Endothelial cell (in vitro differentiated cells): ENCODE measurements at regions not wholly inside any gene's neighbourhood (a gene's known extent, or its start where the extent isn't known, plus 50 kb on each side); places are given as distances from the start of the nearest gene placed in this dataset.

Experiments
- DNase-seq: peaks from one replicate; pipeline ENCODE4 v3.0.0; 2021; ENCODE audit warnings: low spot score
- H3K27ac Mint-ChIP-seq: one replicate; pipeline ENCODE4 v1.8.0; 2021; ENCODE audit warnings: mixed read lengths, inconsistent platforms; ENCODE audit not compliant: unreplicated experiment
- H3K27me3 Mint-ChIP-seq: one replicate; pipeline ENCODE4 v1.8.0; 2021; ENCODE audit warnings: mild to moderate bottlenecking, moderate library complexity, mixed read lengths, inconsistent platforms; ENCODE audit not compliant: unreplicated experiment
- H3K36me3 Mint-ChIP-seq: one replicate; pipeline ENCODE4 v1.8.0; 2021; ENCODE audit warnings: mild to moderate bottlenecking, low read depth, mixed read lengths, inconsistent platforms; ENCODE audit not compliant: unreplicated experiment
- H3K4me1 Mint-ChIP-seq: one replicate; pipeline ENCODE4 v1.8.0; 2021; ENCODE audit warnings: mild to moderate bottlenecking, mixed read lengths, inconsistent platforms; ENCODE audit not compliant: unreplicated experiment
- H3K4me3 Mint-ChIP-seq: one replicate; pipeline ENCODE4 v1.8.0; 2021; ENCODE audit warnings: mild to moderate bottlenecking, mixed read lengths, inconsistent platforms; ENCODE audit not compliant: unreplicated experiment
- H3K9me3 Mint-ChIP-seq: one replicate; pipeline ENCODE4 v1.8.0; 2021; ENCODE audit warnings: mixed read lengths, inconsistent platforms; ENCODE audit not compliant: unreplicated experiment
- CTCF ChIP-seq: fragments of 200-600 bp; sonication (generic); IDR thresholded peaks from one replicate; pipeline ENCODE4 v1.5.0; 2021; ENCODE audit warnings: antibody characterized with exemption; ENCODE audit not compliant: unreplicated experiment

- DNase-seq = no peak
- peaks cover 3% of the 10 kb centered on the region for H3K9me3 Mint-ChIP-seq
- H3K4me3 Mint-ChIP-seq = no peak overlapping the region
- no peaks in the 10 kb centered on the region for H3K27me3 Mint-ChIP-seq
- no peaks in the 10 kb centered on the region for H3K4me1 Mint-ChIP-seq
- H3K36me3 Mint-ChIP-seq = peaks cover 5% of the 10 kb centered on the region
- no peak overlapping the region for H3K27ac Mint-ChIP-seq
- TF ChIP-seq CTCF = no peak
Observed at GRCh38 chr1:163761898-163762297, 440.1 kb downstream of the NUF2 start.

DNA sequence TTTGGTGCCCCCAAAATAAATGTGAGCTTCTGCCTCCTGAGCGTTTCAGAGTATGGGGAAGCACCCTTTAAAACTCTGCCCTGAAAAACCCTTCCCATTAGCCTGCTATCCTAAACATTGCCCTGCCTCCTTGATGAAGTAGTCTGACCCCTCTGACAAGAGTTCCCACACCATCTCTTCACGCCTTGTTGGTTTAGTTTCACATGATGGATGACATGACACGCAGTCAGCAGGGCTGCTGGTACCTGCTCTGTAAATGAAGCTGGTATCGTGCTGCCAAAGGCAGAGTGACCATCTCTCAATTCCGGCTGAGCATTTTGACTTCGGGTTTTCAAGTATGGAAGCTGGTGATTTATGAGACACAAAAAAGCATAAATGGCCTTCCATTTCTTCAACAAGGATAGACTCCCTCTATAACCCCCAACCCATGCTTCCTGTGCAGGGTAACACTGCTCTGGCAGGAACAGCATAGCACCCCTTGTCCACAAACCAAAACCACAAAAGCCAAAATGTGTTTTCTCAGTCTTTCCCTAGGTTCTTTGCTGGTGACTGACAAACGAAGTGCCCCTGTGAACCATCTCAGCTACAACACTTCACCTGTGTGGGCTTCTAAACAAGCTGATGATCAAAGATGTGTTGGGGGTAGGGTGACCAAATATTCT, 444.6 kb downstream of the NUF2 start:
- no peak for TF ChIP-seq CTCF
- H3K4me3 Mint-ChIP-seq = no peak overlapping the region
- H3K9me3 Mint-ChIP-seq = no peaks in the 10 kb centered on the region
- no peak for DNase-seq
- H3K27me3 Mint-ChIP-seq = no peaks in the 10 kb centered on the region
- no peaks in the 10 kb centered on the region for H3K36me3 Mint-ChIP-seq
- H3K27ac Mint-ChIP-seq = no peak overlapping the region
- H3K4me1 Mint-ChIP-seq = no peaks in the 10 kb centered on the region

- Mint-ChIP-seq H3K4me3 (no peak overlapping the region), H3K4me1 (no peaks in the 10 kb centered on the region), H3K9me3 (no peaks in the 10 kb centered on the region), H3K27me3 (no peaks in the 10 kb centered on the region), H3K36me3 (no peaks in the 10 kb centered on the region), H3K27ac (no peak overlapping the region)
- no peak for DNase-seq
- no peak for TF ChIP-seq CTCF
Observed at GRCh38 chr1:163768576-163768975, 446.8 kb downstream of the NUF2 start.

DNA sequence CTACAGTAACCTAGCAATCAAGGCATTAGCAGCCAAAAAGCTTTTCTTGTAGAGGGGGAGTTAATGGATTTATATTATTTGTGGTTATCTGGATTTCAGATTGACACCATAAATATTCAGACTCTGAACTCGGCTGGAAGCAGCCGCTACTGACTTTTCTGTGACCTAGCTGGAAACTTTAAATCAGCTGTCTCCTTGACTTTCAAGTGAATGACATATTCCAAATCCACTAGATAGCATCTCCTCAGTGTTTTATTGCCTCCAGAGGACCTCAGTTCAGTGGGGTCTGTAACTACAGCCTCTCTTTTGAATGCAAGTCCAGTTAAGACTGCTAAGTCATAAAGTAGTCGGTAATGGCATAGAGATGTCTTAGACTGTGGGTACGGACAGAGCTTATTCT, 448.5 kb downstream of the NUF2 start:
- no peak overlapping the region for H3K4me3 Mint-ChIP-seq
- no peak overlapping the region for H3K27ac Mint-ChIP-seq
- no peak for DNase-seq
- H3K9me3 Mint-ChIP-seq = no peaks in the 10 kb centered on the region
- peaks cover 3% of the 10 kb centered on the region for H3K4me1 Mint-ChIP-seq
- H3K27me3 Mint-ChIP-seq = peaks cover 2% of the 10 kb centered on the region
- no peak for TF ChIP-seq CTCF
- H3K36me3 Mint-ChIP-seq = no peaks in the 10 kb centered on the region

DNA sequence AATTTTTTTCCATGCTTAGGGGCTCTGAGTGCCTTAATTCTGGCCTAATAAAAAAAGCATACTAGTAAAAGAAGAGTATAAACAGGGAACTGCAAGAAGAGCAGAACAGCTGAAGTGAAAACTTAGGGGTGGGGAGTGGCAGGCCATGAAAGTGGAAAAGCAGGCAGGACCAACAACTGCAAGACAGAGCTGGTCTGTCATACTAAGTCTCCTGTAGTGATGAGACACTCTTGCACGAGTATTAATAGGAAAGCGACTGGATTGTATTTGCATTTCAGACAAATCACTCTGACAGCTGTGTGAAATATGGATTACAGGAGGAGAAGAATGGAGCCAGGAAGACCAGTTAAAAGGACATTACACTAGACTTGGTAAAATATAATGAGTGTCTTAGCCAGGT, 449.9 kb downstream of the NUF2 start:
- H3K27ac Mint-ChIP-seq = no peak overlapping the region
- peaks cover 2% of the 10 kb centered on the region for H3K27me3 Mint-ChIP-seq
- peaks cover 5% of the 10 kb centered on the region for H3K4me1 Mint-ChIP-seq
- DNase-seq = no peak
- no peaks in the 10 kb centered on the region for H3K36me3 Mint-ChIP-seq
- no peaks in the 10 kb centered on the region for H3K9me3 Mint-ChIP-seq
- H3K4me3 Mint-ChIP-seq = no peak overlapping the region
- TF ChIP-seq CTCF = no peak
